ENCODE measurements at regions not wholly inside any gene's neighbourhood (a gene's known extent, or its start where the extent isn't known, plus 50 kb on each side); places are given as distances from the start of the nearest gene placed in this dataset.

DNA sequence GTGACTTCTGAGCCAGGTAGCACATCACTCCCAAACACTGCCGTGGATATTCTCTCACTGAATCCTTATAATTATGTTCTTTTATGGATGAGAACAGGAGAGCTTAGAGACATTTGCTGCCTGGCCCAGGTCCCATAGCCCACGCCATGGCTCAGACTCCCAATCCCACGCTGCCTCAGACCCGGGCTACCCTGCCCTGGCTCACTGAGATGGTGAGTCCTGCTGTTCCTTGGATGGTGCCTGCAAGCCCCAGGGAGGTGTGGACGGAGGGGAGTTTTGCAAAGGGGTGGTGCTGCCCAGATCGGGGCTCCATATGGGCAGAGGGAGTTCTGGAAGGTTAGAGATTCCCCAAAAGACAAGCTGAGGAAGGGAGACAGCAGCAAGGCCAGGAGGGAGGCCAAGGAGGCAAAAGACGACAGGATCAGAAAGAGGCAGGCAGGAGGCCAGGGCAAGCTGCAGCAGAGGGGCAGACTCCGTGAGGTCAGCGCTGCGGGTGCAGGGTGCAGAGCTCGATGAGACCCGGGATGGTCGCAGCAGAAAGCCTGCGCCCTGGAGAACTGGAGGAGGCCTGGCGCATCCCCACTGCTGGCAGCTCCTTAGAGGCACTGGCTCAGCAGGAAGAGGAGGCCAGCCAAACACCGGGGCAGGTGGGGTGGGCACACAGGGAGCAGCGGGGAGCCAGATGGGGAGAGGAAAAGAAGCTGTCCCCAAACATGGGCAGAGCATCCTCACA is 95.7 kb upstream of the ALDH1A3 start:
- Histone ChIP-seq H2BK20ac (ENCODE audit: low read length) (0 out of 2 replicates have a peak overlapping the region, but pooled peaks have one; percentile 72), H2BK15ac (ENCODE audit: low read length) (no peak overlapping the region), H2BK12ac (ENCODE audit: low read depth, low read length) (peak overlapping the region; percentile 63; the same call in 1 of the 2 replicates), H3K56ac (replicated peaks; ENCODE audit: insufficient read length, low read depth, low read length) (no peak overlapping the region), H3K18ac (ENCODE audit: extremely low read depth, low read length) (peak overlapping the region; percentile 62; the same call in 1 of the 2 replicates), H4K5ac (ENCODE audit: insufficient read length, low read depth, low read length) (no peak overlapping the region), H3K4ac (replicated peaks; ENCODE audit: insufficient read length, low read depth, low read length) (peak overlapping the region; percentile 57), H3K27me3 (replicated peaks in 1 of 4; ENCODE audit: control insufficient read depth in 3 of 4, extremely low read depth in 1 of 4, insufficient read depth in 3 of 4, low read length in 3 of 4) (no peaks in the 10 kb centered on the region), H3K4me3 (ENCODE audit: extremely low read depth in 1 of 4, insufficient read depth in 2 of 4, low read depth in 3 of 4, low read length in 4 of 4) (no peak overlapping the region), H4K91ac (replicated peaks; ENCODE audit: insufficient read length, low read length) (no peak overlapping the region), H3K14ac (ENCODE audit: insufficient read length) (no peak overlapping the region), H3K27ac (ENCODE audit: low read depth, low read length) (no peak overlapping the region), H2BK5ac (ENCODE audit: low read depth, low read length) (no peak overlapping the region), H3K23ac (ENCODE audit: insufficient read length) (no peak overlapping the region), H3K23me2 (ENCODE audit: low read depth, low read length) (peaks cover 5% of the 10 kb centered on the region; the same call in 1 of the 2 replicates), H3K9me3 (ENCODE audit: insufficient read depth in 2 of 2, low read depth in 1 of 2, low read length in 1 of 2) (no peaks in the 10 kb centered on the region; a peak in 1 of 4 replicates), H3K79me1 (ENCODE audit: low read depth, low read length) (no peaks in the 10 kb centered on the region), H2AFZ (ENCODE audit: low read length) (no peak overlapping the region), H3K4me2 (ENCODE audit: insufficient read depth in 1 of 2, low read depth in 2 of 2, low read length in 2 of 2) (no peak overlapping the region), H4K8ac (ENCODE audit: extremely low read depth, insufficient read depth, low read length) (no peak overlapping the region), H4K20me1 (replicated peaks in 1 of 2; ENCODE audit: control insufficient read depth in 1 of 2, insufficient read depth in 2 of 2, low read length in 2 of 2) (peaks cover 0 to 4% of the 10 kb centered on the region in 2 experiments), H3K4me1 (replicated peaks in 1 of 4; ENCODE audit: control insufficient read depth in 3 of 4, insufficient read depth in 4 of 4, low read length in 3 of 4) (peaks cover 0 to 6% (median 3%) of the 10 kb centered on the region in 4 experiments; a peak in 1 of 7 replicates), H2BK120ac (replicated peaks; ENCODE audit: low read depth, low read length) (no peak overlapping the region), H3K79me2 (ENCODE audit: control insufficient read depth in 1 of 2, insufficient read depth in 2 of 2, low read length in 2 of 2) (no peaks in the 10 kb centered on the region), H2AK5ac (ENCODE audit: low read depth, low read length) (no peak overlapping the region), H3K9ac (replicated peaks in 1 of 4; ENCODE audit: extremely low read depth in 1 of 4, low read depth in 3 of 4, low read length in 3 of 4) (no peak overlapping the region), H3K36me3 (ENCODE audit: control insufficient read depth in 2 of 4, insufficient read depth in 4 of 4, low read length in 3 of 4) (no peaks in the 10 kb centered on the region)
- CTCF ChIA-PET (ENCODE audit: partially characterized antibody) = interaction anchor here (0.6 to 1.5 kb wide), 5 partner anchors 22 to 118 kb away, joined by 3 to 6 read pairs (median 3); no protein-coding TSS in a partner anchor
- POLR2A ChIA-PET (ENCODE audit: partially characterized antibody) = no interaction called here
- no peak for FAIRE-seq
- 92% methylated on average over 17 of the region's 17 CpGs; no CpG with 5 or more reads in 1 of the 2 experiments for WGBS, 2 experiments (ENCODE audit: extremely low coverage in 1 of 2, insufficient coverage in 1 of 2, insufficient read length in 1 of 2, insufficient replicate concordance in 2 of 2, low coverage in 1 of 2, low lambda C conversion rate in 2 of 2, missing lambda C conversion rate in 1 of 2)
- DNase-seq (ENCODE audit: low read depth in 1 of 2, low spot score in 2 of 2) = peak in 1 of 2 experiments; percentile 35
- TF ChIP-seq RAD21 (IDR thresholded peaks at IDR 0.05 in 1 of 2, conservative IDR thresholded peaks at IDR 0.05 in 1 of 2; ENCODE audit: low read depth in 2 of 2, low read length in 2 of 2) = no peak
- no peak for TF ChIP-seq ZNF274 (IDR thresholded peaks at IDR 0.05; ENCODE audit: borderline replicate concordance, extremely low read depth, low read length)
- no peak for TF ChIP-seq EZH2 (IDR thresholded peaks at IDR 0.05; ENCODE audit: low read depth, low read length, severe bottlenecking)
- no peak for TF ChIP-seq MAFK (IDR thresholded peaks at IDR 0.05; ENCODE audit: low read depth, low read length)
- no peak for TF ChIP-seq JUN (IDR thresholded peaks at IDR 0.05; ENCODE audit: low read depth, low read length)
- no peak for TF ChIP-seq HDAC2 (IDR thresholded peaks at IDR 0.05; ENCODE audit: borderline replicate concordance in 1 of 2, low read depth in 2 of 2, low read length in 2 of 2)
- TF ChIP-seq HDAC6 (IDR thresholded peaks at IDR 0.05; ENCODE audit: low read depth, low read length) = no peak
- TF ChIP-seq SP4 (IDR thresholded peaks at IDR 0.05; ENCODE audit: low read length) = no peak
- no peak for TF ChIP-seq CHD1 (IDR thresholded peaks at IDR 0.05; ENCODE audit: low read depth, low read length)
- TF ChIP-seq, protein P1, sequence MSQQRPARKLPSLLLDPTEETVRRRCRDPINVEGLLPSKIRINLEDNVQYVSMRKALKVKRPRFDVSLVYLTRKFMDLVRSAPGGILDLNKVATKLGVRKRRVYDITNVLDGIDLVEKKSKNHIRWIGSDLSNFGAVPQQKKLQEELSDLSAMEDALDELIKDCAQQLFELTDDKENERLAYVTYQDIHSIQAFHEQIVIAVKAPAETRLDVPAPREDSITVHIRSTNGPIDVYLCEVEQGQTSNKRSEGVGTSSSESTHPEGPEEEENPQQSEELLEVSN (IDR thresholded peaks at IDR 0.05) = no peak
- no peak for TF ChIP-seq BRCA1 (IDR thresholded peaks at IDR 0.05; ENCODE audit: low read depth, low read length)
- no peak for TF ChIP-seq CEBPB (IDR thresholded peaks at IDR 0.05; ENCODE audit: low read depth, low read length)

All from H1 (cell line).